H9 (cell line): ENCODE measurements at regions not wholly inside any gene's neighbourhood (a gene's known extent, or its start where the extent isn't known, plus 50 kb on each side); places are given as distances from the start of the nearest gene placed in this dataset.

ENCODE experiments used
- DNase-seq: peaks from one replicate; pipeline ENCODE4 v3.0.0-alpha.2; 2017
- H2AFZ ChIP-seq: one replicate; pipeline ENCODE4 v1.6.1; 2013; ENCODE audit warnings: mild to moderate bottlenecking, low read length, control low read depth, moderate library complexity
- H2AK5ac ChIP-seq: 2 replicates; pipeline ENCODE4 v1.6.1; 2013; ENCODE audit warnings: low read length, control low read depth, mixed read lengths; ENCODE audit not compliant: insufficient read length
- H2BK120ac ChIP-seq: one replicate; pipeline ENCODE4 v1.6.1; 2013; ENCODE audit warnings: low read depth, mild to moderate bottlenecking, low read length, control low read depth, inconsistent platforms; ENCODE audit not compliant: poor library complexity, severe bottlenecking
- H2BK12ac ChIP-seq: 2 replicates; pipeline ENCODE4 v1.6.1; 2013; ENCODE audit warnings: low read length, control low read depth, mixed read lengths, low read depth; ENCODE audit not compliant: insufficient read length
- H2BK15ac ChIP-seq: 2 replicates; pipeline ENCODE4 v1.6.1; 2013; ENCODE audit warnings: low read depth, low read length, control low read depth
- H2BK20ac ChIP-seq: one replicate; pipeline ENCODE4 v1.6.1; 2013; ENCODE audit warnings: low read depth, mild to moderate bottlenecking, low read length, control low read depth, inconsistent platforms; ENCODE audit not compliant: poor library complexity, severe bottlenecking
- H2BK5ac ChIP-seq: 2 replicates; pipeline ENCODE4 v1.6.1; 2013; ENCODE audit warnings: low read length, control low read depth, mixed read lengths; ENCODE audit not compliant: insufficient read length
- H3K14ac ChIP-seq: 2 replicates; pipeline ENCODE4 v1.6.1; 2013; ENCODE audit warnings: low read length, control low read depth; ENCODE audit not compliant: insufficient read depth
- H3K18ac ChIP-seq: 2 replicates; pipeline ENCODE4 v1.6.1; 2013; ENCODE audit warnings: low read depth, mild to moderate bottlenecking, mixed read lengths, low read length, control low read depth; ENCODE audit not compliant: insufficient read length
- H3K23ac ChIP-seq: 2 replicates; pipeline ENCODE4 v1.6.1; 2013; ENCODE audit warnings: low read length, control low read depth, mixed read lengths, low read depth; ENCODE audit not compliant: insufficient read length
- H3K23me2 ChIP-seq: 2 replicates; pipeline ENCODE4 v1.6.1; 2013; ENCODE audit warnings: low read depth, mild to moderate bottlenecking, mixed read lengths, low read length, control low read depth; ENCODE audit not compliant: insufficient read length, poor library complexity, severe bottlenecking
- H3K27ac ChIP-seq: 2 replicates; pipeline ENCODE4 v1.5.1; 2013; ENCODE audit warnings: low read length, control low read depth, mixed read lengths, low read depth; ENCODE audit not compliant: insufficient read length
- H3K27me3 ChIP-seq: 2 replicates; pipeline ENCODE4 v1.6.1; 2013; ENCODE audit warnings: low read length, control low read depth, inconsistent platforms; ENCODE audit not compliant: insufficient read depth
- H3K4ac ChIP-seq: 2 replicates; pipeline ENCODE4 v1.6.1; 2013; ENCODE audit warnings: low read depth, mild to moderate bottlenecking, control low read depth, inconsistent platforms, low read length, moderate library complexity
- H3K4me1 ChIP-seq: 2 replicates; pipeline ENCODE4 v1.6.1; 2013; ENCODE audit warnings: low read length, control low read depth, inconsistent platforms; ENCODE audit not compliant: insufficient read depth
- H3K4me2 ChIP-seq: 2 replicates; pipeline ENCODE4 v1.6.1; 2013; ENCODE audit warnings: low read length, control low read depth, mixed read lengths; ENCODE audit not compliant: insufficient read length, insufficient read depth
- H3K56ac ChIP-seq: 2 replicates; pipeline ENCODE4 v1.6.1; 2013; ENCODE audit warnings: low read depth, mild to moderate bottlenecking, mixed read lengths, low read length, control low read depth; ENCODE audit not compliant: insufficient read length
- H3K79me1 ChIP-seq: 2 replicates; pipeline ENCODE4 v1.6.1; 2013; ENCODE audit warnings: low read depth, mild to moderate bottlenecking, moderate library complexity, low read length, control low read depth, inconsistent platforms; ENCODE audit not compliant: insufficient read depth, poor library complexity, severe bottlenecking
- H3K79me2 ChIP-seq: 2 replicates; pipeline ENCODE4 v1.6.1; 2013; ENCODE audit warnings: low read length, control low read depth, inconsistent platforms; ENCODE audit not compliant: insufficient read depth
- H3K9ac ChIP-seq: 2 replicates; pipeline ENCODE4 v1.6.1; 2013; ENCODE audit warnings: low read length, control low read depth, mixed read lengths; ENCODE audit not compliant: insufficient read length; ENCODE audit errors: extremely low read depth
- H3K9me3 ChIP-seq: one replicate; pipeline ENCODE4 v1.6.1; 2013; ENCODE audit warnings: low read depth, low read length, inconsistent platforms; ENCODE audit not compliant: control insufficient read depth
- H3T11ph ChIP-seq: one replicate; pipeline ENCODE4 v1.6.1; 2013; ENCODE audit warnings: mild to moderate bottlenecking, low read length, control low read depth, inconsistent platforms
- H4K20me1 ChIP-seq: one replicate; pipeline ENCODE4 v1.6.1; 2013; ENCODE audit not compliant: control insufficient read depth, insufficient read length, insufficient read depth
- H4K5ac ChIP-seq: 2 replicates; pipeline ENCODE4 v1.6.1; 2013; ENCODE audit warnings: low read depth, mild to moderate bottlenecking, mixed read lengths, low read length, control low read depth; ENCODE audit not compliant: insufficient read length
- H4K8ac ChIP-seq: replicated peaks from 2 replicates; pipeline ENCODE4 v1.6.1; 2013; ENCODE audit warnings: low read length, control low read depth, mixed read lengths, low read depth; ENCODE audit not compliant: insufficient read length
- H4K91ac ChIP-seq: 2 replicates; pipeline ENCODE4 v1.6.1; 2013; ENCODE audit warnings: low read depth, mild to moderate bottlenecking, moderate library complexity, mixed read lengths, low read length, control low read depth; ENCODE audit not compliant: insufficient read length
- H3K27ac Mint-ChIP-seq, 3 experiments: 2 replicates in 2 of 3; 3 replicates in 1 of 3; pipeline ENCODE4 v1.8.0; 2020 to 2021; ENCODE audit warnings: mixed read lengths in 3 of 3, mild to moderate bottlenecking in 1 of 3, moderate library complexity in 1 of 3
- H3K27me3 Mint-ChIP-seq: 2 replicates; pipeline ENCODE4 v1.8.0; 2021; ENCODE audit warnings: low read depth, mild to moderate bottlenecking, moderate library complexity, mixed read lengths
- H3K36me3 Mint-ChIP-seq, 3 experiments: 2 replicates in 2 of 3; 3 replicates in 1 of 3; pipeline ENCODE4 v1.8.0; 2020 to 2021; ENCODE audit warnings: low read depth in 3 of 3, mixed read lengths in 3 of 3; ENCODE audit not compliant: insufficient read depth in 1 of 3
- H3K4me1 Mint-ChIP-seq, 2 experiments: 2 replicates each; pipeline ENCODE4 v1.8.0; 2020; ENCODE audit warnings: mixed read lengths in 2 of 2
- H3K4me3 Mint-ChIP-seq, 2 experiments: 2 replicates in 1 of 2; 3 replicates in 1 of 2; pipeline ENCODE4 v1.8.0; 2020 to 2021; ENCODE audit warnings: mild to moderate bottlenecking in 2 of 2, mixed read lengths in 2 of 2, moderate library complexity in 1 of 2
- H3K9me3 Mint-ChIP-seq, 2 experiments: 2 replicates in 1 of 2; 3 replicates in 1 of 2; pipeline ENCODE4 v1.8.0; 2020; ENCODE audit warnings: mild to moderate bottlenecking in 2 of 2, mixed read lengths in 2 of 2, moderate library complexity in 1 of 2
- CTCF ChIP-seq: fragments of 200-600 bp; sonication (generic); conservative IDR thresholded peaks from 3 replicates; pipeline ENCODE4 v1.8.0; 2021; ENCODE audit warnings: antibody characterized with exemption, mild to moderate bottlenecking
- WGBS: extraction: QIAGEN DNeasy Blood & Tissue Kit; methylation state at CpG from one replicate; pipeline ENCODE4 v1.1.7; 2013; ENCODE audit warnings: missing lambda C conversion rate, low lambda C conversion rate, mixed read lengths; ENCODE audit not compliant: insufficient read length; ENCODE audit errors: extremely low coverage; 5-methylcytosine and 5-hydroxymethylcytosine counted together

GRCh38 chr6:45718871-45719270 lies 296.8 kb downstream of the CLIC5 start:
- no peak overlapping the region for H4K5ac ChIP-seq
- no peak overlapping the region for H4K91ac ChIP-seq
- H2BK12ac ChIP-seq: no peak overlapping the region
- no peak overlapping the region for H4K8ac ChIP-seq
- H3K27me3 Mint-ChIP-seq: peaks cover 1% of the 10 kb centered on the region
- H3K18ac ChIP-seq: no peak overlapping the region
- H3K4me1 ChIP-seq: no peaks in the 10 kb centered on the region
- no peak overlapping the region for H3K27ac Mint-ChIP-seq
- no peak overlapping the region for H3K27ac ChIP-seq
- H3K27me3 ChIP-seq: no peaks in the 10 kb centered on the region
- H2BK15ac ChIP-seq: no peak overlapping the region
- no peaks in the 10 kb centered on the region for H3K23me2 ChIP-seq
- no peak overlapping the region for H3T11ph ChIP-seq
- H3K9me3 Mint-ChIP-seq: peaks cover 0 to 5% of the 10 kb centered on the region in 2 experiments; a peak in 2 of 5 replicates
- no peak for TF ChIP-seq CTCF
- no peak overlapping the region for H3K56ac ChIP-seq
- H3K9ac ChIP-seq: no peak overlapping the region
- no peaks in the 10 kb centered on the region for H3K36me3 Mint-ChIP-seq
- no peak overlapping the region for H2AFZ ChIP-seq
- H3K9me3 ChIP-seq: no peaks in the 10 kb centered on the region
- no peak overlapping the region for H3K4me2 ChIP-seq
- no peak overlapping the region for H2BK120ac ChIP-seq
- H3K79me1 ChIP-seq: no peaks in the 10 kb centered on the region
- H3K79me2 ChIP-seq: no peaks in the 10 kb centered on the region
- H3K4me1 Mint-ChIP-seq: peaks cover 8% of the 10 kb centered on the region in 2 experiments
- H2BK5ac ChIP-seq: no peak overlapping the region
- no peak overlapping the region for H2AK5ac ChIP-seq
- H3K14ac ChIP-seq: no peak overlapping the region
- H3K4me3 Mint-ChIP-seq: no peak overlapping the region
- no peak overlapping the region for H2BK20ac ChIP-seq
- no peak overlapping the region for H3K4ac ChIP-seq
- no peak for DNase-seq
- WGBS: no CpG with 5 or more reads among the region's 3 CpGs
- no peaks in the 10 kb centered on the region for H4K20me1 ChIP-seq
- H3K23ac ChIP-seq: no peak overlapping the region
